ENCODE measurements at regions not wholly inside any gene's neighbourhood (a gene's known extent, or its start where the extent isn't known, plus 50 kb on each side); places are given as distances from the start of the nearest gene placed in this dataset.

DNA sequence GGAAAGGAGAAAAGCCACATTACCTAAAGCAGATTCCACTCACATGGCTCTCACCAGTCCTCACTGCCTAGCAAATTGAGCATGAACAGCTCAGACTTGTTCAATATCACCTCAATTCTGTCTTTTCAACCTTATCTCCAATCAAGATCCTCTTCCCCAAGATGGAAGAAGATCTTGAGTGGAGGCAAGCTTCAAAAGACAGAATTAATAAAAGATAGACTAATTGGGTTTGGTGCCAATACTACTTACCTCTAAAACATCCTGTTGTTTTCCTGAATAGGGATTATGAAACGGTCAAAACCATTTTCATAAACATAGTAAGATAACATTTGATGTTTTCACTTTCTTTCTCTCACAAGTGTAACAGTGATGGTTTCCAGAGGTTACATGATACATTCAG is 349.2 kb upstream of the PLD5 start:
- TF ChIP-seq, protein P1, sequence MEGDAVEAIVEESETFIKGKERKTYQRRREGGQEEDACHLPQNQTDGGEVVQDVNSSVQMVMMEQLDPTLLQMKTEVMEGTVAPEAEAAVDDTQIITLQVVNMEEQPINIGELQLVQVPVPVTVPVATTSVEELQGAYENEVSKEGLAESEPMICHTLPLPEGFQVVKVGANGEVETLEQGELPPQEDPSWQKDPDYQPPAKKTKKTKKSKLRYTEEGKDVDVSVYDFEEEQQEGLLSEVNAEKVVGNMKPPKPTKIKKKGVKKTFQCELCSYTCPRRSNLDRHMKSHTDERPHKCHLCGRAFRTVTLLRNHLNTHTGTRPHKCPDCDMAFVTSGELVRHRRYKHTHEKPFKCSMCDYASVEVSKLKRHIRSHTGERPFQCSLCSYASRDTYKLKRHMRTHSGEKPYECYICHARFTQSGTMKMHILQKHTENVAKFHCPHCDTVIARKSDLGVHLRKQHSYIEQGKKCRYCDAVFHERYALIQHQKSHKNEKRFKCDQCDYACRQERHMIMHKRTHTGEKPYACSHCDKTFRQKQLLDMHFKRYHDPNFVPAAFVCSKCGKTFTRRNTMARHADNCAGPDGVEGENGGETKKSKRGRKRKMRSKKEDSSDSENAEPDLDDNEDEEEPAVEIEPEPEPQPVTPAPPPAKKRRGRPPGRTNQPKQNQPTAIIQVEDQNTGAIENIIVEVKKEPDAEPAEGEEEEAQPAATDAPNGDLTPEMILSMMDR (IDR thresholded peaks at IDR 0.05), result no peak
- no peaks in the 10 kb centered on the region for H3K9me3 ChIP-seq
- no peak overlapping the region for H3K4me3 ChIP-seq
- no peak overlapping the region for H3K27ac ChIP-seq
- H3K27me3 ChIP-seq, result no peaks in the 10 kb centered on the region
- peaks cover 0 to 5% of the 10 kb centered on the region in 2 donors for H3K4me1 ChIP-seq
- no peaks in the 10 kb centered on the region for H3K36me3 ChIP-seq
- DNase-seq (ENCODE audit: low spot score), result no peak

DNA sequence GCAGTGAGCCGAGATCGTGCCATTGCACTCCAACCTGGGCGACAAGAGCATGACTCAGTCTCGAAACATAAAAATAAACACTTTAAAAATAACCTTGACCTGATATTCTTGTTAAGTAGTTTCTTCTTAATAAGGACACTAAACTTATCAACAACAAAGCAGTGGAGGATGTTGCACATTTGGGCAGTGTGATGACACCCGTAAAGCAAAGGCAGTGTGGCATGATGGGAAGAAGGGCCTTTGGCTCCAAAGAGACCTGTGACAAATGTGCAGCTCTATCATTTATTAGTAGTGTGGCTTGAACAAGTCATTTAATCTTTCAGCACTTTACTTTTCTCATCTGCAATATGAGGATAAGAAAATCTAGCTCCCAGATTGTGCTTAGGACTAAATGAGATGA is 348.0 kb upstream of the PLD5 start:
- Histone ChIP-seq H3K4me1 (peaks cover 0 to 5% of the 10 kb centered on the region in 2 donors), H3K4me3 (no peak overlapping the region), H3K36me3 (no peaks in the 10 kb centered on the region), H3K27me3 (no peaks in the 10 kb centered on the region), H3K9me3 (no peaks in the 10 kb centered on the region), H3K27ac (no peak overlapping the region)
- no peak for DNase-seq (ENCODE audit: low spot score)
- TF ChIP-seq, protein P1 (IDR thresholded peaks at IDR 0.05), result no peak

DNA sequence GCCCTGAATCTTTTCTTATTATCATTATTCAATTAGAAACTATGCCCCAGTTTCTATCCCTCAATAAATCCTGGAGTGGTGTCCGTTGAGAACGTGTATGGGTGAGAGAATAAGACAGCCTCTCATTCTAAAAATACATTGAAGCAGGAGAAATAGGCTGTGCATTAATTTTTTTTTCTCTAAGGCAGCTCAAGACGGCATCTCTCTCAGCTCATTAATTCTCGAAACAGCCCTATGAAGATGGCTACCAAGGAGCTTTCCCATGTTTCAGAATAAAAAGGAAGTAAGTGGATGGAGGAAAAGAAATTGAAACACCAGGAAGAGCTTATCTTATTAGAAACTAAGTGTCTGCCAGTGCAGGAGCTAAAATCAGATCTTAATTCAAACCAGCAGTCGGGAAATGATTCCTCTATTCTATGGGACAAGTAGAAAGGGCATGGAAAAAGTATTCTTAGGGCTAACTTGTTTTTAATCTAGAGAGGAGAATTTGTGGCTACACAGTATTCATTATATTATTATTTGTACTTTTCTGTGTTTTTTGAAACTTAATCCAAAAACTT is 347.1 kb upstream of the PLD5 start:
- Histone ChIP-seq H3K4me1 (peaks cover 0 to under 1% of the 10 kb centered on the region in 2 donors), H3K36me3 (no peaks in the 10 kb centered on the region), H3K9me3 (no peaks in the 10 kb centered on the region), H3K27ac (no peak overlapping the region), H3K4me3 (no peak overlapping the region), H3K27me3 (no peaks in the 10 kb centered on the region)
- TF ChIP-seq, protein P1 (IDR thresholded peaks at IDR 0.05), result no peak
- DNase-seq (ENCODE audit: low spot score), result no peak

DNA sequence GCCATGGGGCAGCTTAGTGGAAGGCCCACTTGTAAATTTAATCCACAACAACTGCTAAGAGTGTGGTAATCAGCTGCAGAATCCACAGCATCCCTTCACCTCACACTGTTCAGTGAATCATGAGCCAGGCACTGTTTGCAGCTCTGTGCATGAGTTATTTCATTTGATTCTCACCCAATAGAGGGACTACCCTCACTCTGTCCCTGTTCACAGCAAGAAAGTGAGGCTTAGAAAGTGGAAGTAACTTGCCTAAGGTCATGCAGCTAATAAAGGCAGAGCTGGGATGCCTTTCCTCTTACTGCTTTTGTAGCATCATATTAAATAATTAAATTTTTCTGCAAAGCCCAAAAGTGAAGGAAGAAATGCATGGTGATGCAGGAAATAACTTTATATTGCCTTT is 346.5 kb upstream of the PLD5 start:
- Histone ChIP-seq H3K36me3 (no peaks in the 10 kb centered on the region), H3K4me1 (no peaks in the 10 kb centered on the region), H3K4me3 (no peak overlapping the region), H3K27ac (no peak overlapping the region), H3K27me3 (no peaks in the 10 kb centered on the region), H3K9me3 (no peaks in the 10 kb centered on the region)
- TF ChIP-seq, protein P1 (IDR thresholded peaks at IDR 0.05), result no peak
- DNase-seq (ENCODE audit: low spot score), result no peak

- no peaks in the 10 kb centered on the region for H3K27me3 ChIP-seq
Measured at GRCh38 chr1:242856289-242856688, 331.8 kb upstream of the PLD5 start.

More at GRCh38 chr1:242856289-242856688, 331.8 kb upstream of the PLD5 start:
- no peaks in the 10 kb centered on the region for H3K4me1 ChIP-seq
- no peaks in the 10 kb centered on the region for H3K36me3 ChIP-seq
- no peaks in the 10 kb centered on the region for H3K9me3 ChIP-seq
- H3K27ac ChIP-seq, result no peak overlapping the region
- no peak for DNase-seq (ENCODE audit: low spot score)
- no peak overlapping the region for H3K4me3 ChIP-seq
- TF ChIP-seq, protein P1 (IDR thresholded peaks at IDR 0.05), result no peak
